Activated CD8-positive, alpha-beta T cell treated with anti-CD3 and anti-CD28 coated beads for 36 hours (primary cell): ENCODE measurements at regions not wholly inside any gene's neighbourhood (a gene's known extent, or its start where the extent isn't known, plus 50 kb on each side); places are given as distances from the start of the nearest gene placed in this dataset.
"Not testable (repeated sequence)": the region's sequence is repeated elsewhere in the genome, so short reads cannot be mapped to it uniquely, and the experiment has no call there.

Experiments used
- ATAC-seq: fragments of 200-7000 bp; cut with Tn5 transposase; one replicate; pipeline ENCODE4 v1.10.0; 2021; ENCODE audit warnings: mild to moderate bottlenecking, moderate library complexity
- CTCF ChIA-PET: fragments of 350-600 bp; sonication (Branson Sonifier 250); formaldehyde crosslinking; loops from one replicate; lab custom pipeline; 2021; ENCODE audit warnings: antibody characterized with exemption; lab: Charles Lee
- POLR2A ChIA-PET: fragments of 350-600 bp; sonication (Branson Sonifier 250); formaldehyde crosslinking; loops from one replicate; lab custom pipeline; 2021; ENCODE audit warnings: antibody characterized with exemption; lab: Charles Lee
- DNase-seq: peaks from one replicate; pipeline ENCODE4 v3.0.0-alpha.2; 2020
- H3K27ac Mint-ChIP-seq: one replicate; pipeline ENCODE4 v1.8.0; 2021; ENCODE audit warnings: mild to moderate bottlenecking, mixed read lengths
- H3K27me3 Mint-ChIP-seq: one replicate; pipeline ENCODE4 v1.8.0; 2021; ENCODE audit warnings: mixed read lengths
- H3K36me3 Mint-ChIP-seq: one replicate; pipeline ENCODE4 v1.8.0; 2021; ENCODE audit warnings: low read depth, mixed read lengths
- H3K4me1 Mint-ChIP-seq: one replicate; pipeline ENCODE4 v1.8.0; 2021; ENCODE audit warnings: low read depth, mixed read lengths
- H3K4me3 Mint-ChIP-seq: one replicate; pipeline ENCODE4 v1.8.0; 2021; ENCODE audit warnings: mild to moderate bottlenecking, moderate library complexity, mixed read lengths
- H3K9me3 Mint-ChIP-seq: one replicate; pipeline ENCODE4 v1.8.0; 2021; ENCODE audit warnings: mixed read lengths
- intact Hi-C: fragments of 100-400 bp; cut with micrococcal nuclease; formaldehyde crosslinking; loops from one replicate; pipeline ENCODE4 v1.10.0; 2022
- TF ChIP-seq, protein P1 (sequence below): fragments of 200-600 bp; IDR thresholded peaks from one replicate; pipeline ENCODE4 v1.8.0; 2022; ENCODE audit warnings: antibody characterized with exemption, mild to moderate bottlenecking

GRCh38 chr10:2897619-2898508 lies 169.5 kb upstream of the PFKP start:
- Mint-ChIP-seq H3K27me3 (peaks cover 3% of the 10 kb centered on the region), H3K4me3 (no peak overlapping the region), H3K27ac (no peak overlapping the region), H3K36me3 (no peaks in the 10 kb centered on the region), H3K4me1 (peaks cover 12% of the 10 kb centered on the region), H3K9me3 (no peaks in the 10 kb centered on the region)
- CTCF ChIA-PET: no interaction called here
- ATAC-seq (peak; percentile 87), DNase-seq (peak; percentile 24)
- TF ChIP-seq, protein P1, sequence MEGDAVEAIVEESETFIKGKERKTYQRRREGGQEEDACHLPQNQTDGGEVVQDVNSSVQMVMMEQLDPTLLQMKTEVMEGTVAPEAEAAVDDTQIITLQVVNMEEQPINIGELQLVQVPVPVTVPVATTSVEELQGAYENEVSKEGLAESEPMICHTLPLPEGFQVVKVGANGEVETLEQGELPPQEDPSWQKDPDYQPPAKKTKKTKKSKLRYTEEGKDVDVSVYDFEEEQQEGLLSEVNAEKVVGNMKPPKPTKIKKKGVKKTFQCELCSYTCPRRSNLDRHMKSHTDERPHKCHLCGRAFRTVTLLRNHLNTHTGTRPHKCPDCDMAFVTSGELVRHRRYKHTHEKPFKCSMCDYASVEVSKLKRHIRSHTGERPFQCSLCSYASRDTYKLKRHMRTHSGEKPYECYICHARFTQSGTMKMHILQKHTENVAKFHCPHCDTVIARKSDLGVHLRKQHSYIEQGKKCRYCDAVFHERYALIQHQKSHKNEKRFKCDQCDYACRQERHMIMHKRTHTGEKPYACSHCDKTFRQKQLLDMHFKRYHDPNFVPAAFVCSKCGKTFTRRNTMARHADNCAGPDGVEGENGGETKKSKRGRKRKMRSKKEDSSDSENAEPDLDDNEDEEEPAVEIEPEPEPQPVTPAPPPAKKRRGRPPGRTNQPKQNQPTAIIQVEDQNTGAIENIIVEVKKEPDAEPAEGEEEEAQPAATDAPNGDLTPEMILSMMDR: no peak
- intact Hi-C loops: no loop called here
- POLR2A ChIA-PET: no interaction called here

DNA sequence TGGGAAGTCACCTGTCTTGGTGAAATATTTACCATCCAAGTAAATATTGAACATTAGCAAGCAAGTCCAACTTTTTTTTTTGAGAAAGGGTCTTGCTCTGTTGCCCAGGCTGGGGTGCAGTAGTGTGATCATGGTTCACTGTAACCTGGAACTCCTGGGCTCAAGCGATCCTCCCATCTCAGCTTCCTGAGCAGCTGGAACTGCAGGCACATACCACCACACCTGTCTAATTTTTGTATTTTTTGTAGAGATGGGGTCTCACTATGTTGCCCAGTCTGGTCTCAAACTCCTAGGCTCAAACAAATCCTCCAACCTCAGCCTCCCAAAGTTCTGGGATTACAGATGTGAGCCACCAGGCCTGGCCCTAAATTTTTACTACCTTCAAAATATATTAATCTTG lies 171.0 kb upstream of the PFKP start:
- intact Hi-C loops, H3K4me3 Mint-ChIP-seq, ATAC-seq: not testable (repeated sequence)

GRCh38 chr10:2895594-2896196 lies 171.7 kb upstream of the PFKP start:
- intact Hi-C loops: no loop called here
- DNase-seq (no peak), ATAC-seq (no peak)
- CTCF ChIA-PET: interaction anchor here (0.6 kb wide), 1 partner anchor 37 kb away, joined by 3 read pairs; no protein-coding TSS in a partner anchor
- Mint-ChIP-seq H3K27ac (no peak overlapping the region), H3K9me3 (no peaks in the 10 kb centered on the region), H3K27me3 (peaks cover 3% of the 10 kb centered on the region), H3K36me3 (no peaks in the 10 kb centered on the region), H3K4me1 (peaks cover 12% of the 10 kb centered on the region), H3K4me3 (no peak overlapping the region)
- POLR2A ChIA-PET: no interaction called here
- TF ChIP-seq, protein P1: no peak

More for the DNA sequence above, 171.0 kb upstream of the PFKP start:
- H3K9me3 Mint-ChIP-seq, POLR2A ChIA-PET, DNase-seq, H3K27me3 Mint-ChIP-seq, H3K36me3 Mint-ChIP-seq, H3K27ac Mint-ChIP-seq: not testable (repeated sequence)
- peaks cover 12% of the 10 kb centered on the region for H3K4me1 Mint-ChIP-seq
- CTCF ChIA-PET: interaction anchor here (0.6 kb wide), 1 partner anchor 36 kb away, joined by 3 read pairs; no protein-coding TSS in a partner anchor

GRCh38 chr10:2893991-2894390 lies 173.4 kb upstream of the PFKP start:
- no peak for DNase-seq
- Mint-ChIP-seq H3K4me3 (no peak overlapping the region), H3K36me3 (no peaks in the 10 kb centered on the region), H3K27ac (no peak overlapping the region), H3K4me1 (peaks cover 12% of the 10 kb centered on the region), H3K9me3 (no peaks in the 10 kb centered on the region), H3K27me3 (peaks cover 5% of the 10 kb centered on the region)
- intact Hi-C loops: no loop called here
- TF ChIP-seq, protein P1: no peak
- ChIA-PET POLR2A (no interaction called here), CTCF (no interaction called here)
- ATAC-seq: no peak

GRCh38 chr10:2893158-2893845 lies 174.0 kb upstream of the PFKP start:
- ATAC-seq (no peak), DNase-seq (no peak)
- H3K4me3 Mint-ChIP-seq: no peak overlapping the region
- H3K9me3 Mint-ChIP-seq: peaks cover 4% of the 10 kb centered on the region
- H3K4me1 Mint-ChIP-seq: peaks cover 11% of the 10 kb centered on the region
- TF ChIP-seq, protein P1: no peak
- H3K27me3 Mint-ChIP-seq: peaks cover 5% of the 10 kb centered on the region
- intact Hi-C loops: no loop called here
- CTCF ChIA-PET: no interaction called here
- no peak overlapping the region for H3K27ac Mint-ChIP-seq
- POLR2A ChIA-PET: no interaction called here
- no peaks in the 10 kb centered on the region for H3K36me3 Mint-ChIP-seq
